ENCODE measurements at regions not wholly inside any gene's neighbourhood (a gene's known extent, or its start where the extent isn't known, plus 50 kb on each side); places are given as distances from the start of the nearest gene placed in this dataset.
"Not testable (repeated sequence)": the region's sequence is repeated elsewhere in the genome, so short reads cannot be mapped to it uniquely, and the experiment has no call there.

GRCh38 chr7:116340943-116341907 is 130.9 kb downstream of the TES start:
- no peak for DNase-seq (ENCODE audit: low spot score)

- DNase-seq (ENCODE audit: low spot score) = no peak
Observed at GRCh38 chr7:116342125-116342524, 131.8 kb downstream of the TES start.

- DNase-seq (ENCODE audit: low spot score) = no peak
Observed at GRCh38 chr7:116347151-116347832, 137.0 kb downstream of the TES start.

- no peak for DNase-seq (ENCODE audit: low spot score)
Observed at GRCh38 chr7:116348346-116348745, 138.0 kb downstream of the TES start.

DNA sequence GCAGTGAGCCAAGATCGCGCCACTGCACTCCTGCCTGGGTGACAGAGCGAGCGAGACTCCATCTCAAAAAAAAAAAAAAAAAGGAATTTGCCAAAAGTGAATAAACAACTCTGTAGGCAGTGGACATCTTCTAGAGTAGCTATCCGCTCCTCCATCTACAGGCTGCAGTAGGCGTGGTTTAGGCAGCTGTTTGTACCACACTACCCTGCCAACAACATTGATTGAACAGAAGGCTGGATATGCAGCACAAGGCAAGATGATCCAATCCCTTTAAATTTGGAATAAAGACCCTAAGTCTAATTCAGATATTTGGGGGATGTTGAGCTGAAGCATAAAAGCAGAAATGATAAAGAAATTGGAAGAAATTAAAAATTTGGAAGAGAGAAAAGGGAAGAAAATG is 141.6 kb downstream of the TES start:
- DNase-seq (ENCODE audit: low spot score) = no peak

GRCh38 chr7:116353647-116354046 is 143.3 kb downstream of the TES start:
- peak; percentile 24 for DNase-seq (ENCODE audit: low spot score)

GRCh38 chr7:116354171-116354545 is 143.8 kb downstream of the TES start:
- peak; percentile 45 for DNase-seq (ENCODE audit: low spot score)

DNA sequence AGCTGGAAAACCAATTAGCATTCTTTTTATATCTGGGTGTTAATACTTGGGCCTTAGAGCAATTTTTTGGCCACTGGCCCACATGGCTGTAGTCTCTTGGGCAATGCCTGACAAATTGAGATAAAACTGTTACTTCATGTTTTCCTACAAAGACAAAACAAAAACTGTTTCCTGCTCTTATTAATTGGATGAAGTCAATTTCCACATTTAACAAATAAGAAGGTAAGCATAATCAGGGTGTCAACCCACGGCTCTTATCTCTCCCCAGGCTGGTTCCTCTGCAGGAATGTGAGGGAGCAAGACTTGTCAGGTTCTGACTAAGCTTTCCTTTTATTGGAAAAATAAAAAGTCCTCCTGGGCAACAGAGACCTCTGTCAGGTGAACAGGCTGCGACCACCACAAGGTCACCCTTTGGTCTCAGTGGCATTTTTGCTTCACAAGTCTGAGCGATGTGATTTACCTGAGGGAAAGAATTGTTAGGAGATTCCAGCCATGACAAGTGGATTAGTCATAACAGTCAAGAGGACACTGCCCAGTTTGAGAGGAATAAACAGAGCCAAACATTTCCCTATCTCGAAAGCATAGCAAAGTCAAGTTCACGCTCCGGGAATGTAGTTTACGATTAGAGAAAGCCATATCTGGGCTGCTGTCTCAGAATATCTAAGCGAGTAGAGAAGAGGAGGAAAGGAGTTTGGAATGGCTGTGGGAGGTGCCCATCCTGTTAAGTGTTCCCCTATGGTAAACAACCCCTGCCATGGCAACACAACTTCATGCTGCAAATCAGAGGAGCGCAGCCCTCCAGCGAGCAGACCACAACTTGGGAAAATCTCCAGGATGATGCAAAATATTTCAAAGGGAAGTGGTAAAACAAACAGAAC is 144.4 kb downstream of the TES start:
- DNase-seq (ENCODE audit: low spot score) = peak; percentile 99

DNA sequence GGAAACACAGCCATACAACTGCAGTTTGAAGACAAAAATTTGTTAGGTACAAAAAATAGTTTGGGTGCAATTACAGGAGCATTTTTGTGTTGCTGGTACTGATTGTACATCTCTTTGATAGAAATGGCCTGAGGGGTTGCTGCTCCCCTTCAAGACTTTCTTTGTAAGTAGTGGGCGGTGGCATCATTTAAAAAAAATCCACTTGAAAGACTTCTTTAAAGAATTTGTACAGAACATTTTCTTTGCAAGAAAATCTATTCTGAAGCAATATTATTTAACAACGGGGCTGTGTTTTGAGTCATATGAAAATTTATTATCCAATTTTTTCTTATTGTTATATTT is 144.1 kb upstream of the CAV2 start:
- no peak for DNase-seq (ENCODE audit: low spot score)

DNA sequence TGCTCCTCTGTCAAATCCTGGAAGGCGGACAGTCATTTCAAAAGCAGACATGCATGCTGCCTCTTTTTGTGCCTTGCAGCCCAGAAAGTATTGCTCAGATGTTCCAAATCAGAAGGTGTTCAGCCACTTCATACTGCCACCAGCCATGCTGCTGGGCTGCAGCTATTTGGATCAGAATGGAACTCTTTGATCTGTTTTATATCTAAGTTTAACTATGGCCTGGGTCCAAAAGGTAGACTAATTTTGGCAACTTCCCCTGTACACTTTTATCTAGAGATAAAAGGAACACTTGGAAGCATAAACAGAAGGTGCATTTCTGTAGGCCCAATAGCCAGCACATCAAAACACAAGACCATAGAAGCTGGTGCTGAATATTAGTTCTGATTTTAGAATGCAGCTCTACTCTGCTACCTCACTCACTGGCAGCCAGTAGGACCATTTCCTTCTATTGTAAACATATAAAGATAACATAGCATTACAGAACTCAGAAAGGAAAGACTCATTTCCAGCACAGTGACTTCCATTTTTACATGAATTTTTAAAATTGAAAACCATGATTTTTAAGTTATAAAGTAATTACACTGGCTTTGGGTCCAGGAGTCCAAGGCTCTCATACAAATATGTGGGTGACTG is 143.1 kb upstream of the CAV2 start:
- no peak for DNase-seq (ENCODE audit: low spot score)

- DNase-seq (ENCODE audit: low spot score) = peak; percentile 30
Observed at GRCh38 chr7:116356979-116357378, 142.6 kb upstream of the CAV2 start.

GRCh38 chr7:116357781-116358670 is 141.5 kb upstream of the CAV2 start:
- DNase-seq (ENCODE audit: low spot score) = peak; percentile 77

- no peak for DNase-seq (ENCODE audit: low spot score)
Observed at GRCh38 chr7:116361767-116362166, 137.8 kb upstream of the CAV2 start.

GRCh38 chr7:116363637-116364432 is 135.7 kb upstream of the CAV2 start:
- no peak for DNase-seq (ENCODE audit: low spot score)

- DNase-seq (ENCODE audit: low spot score) = no peak
Observed at GRCh38 chr7:116364469-116364868, 135.1 kb upstream of the CAV2 start.

GRCh38 chr7:116365797-116366196 is 133.7 kb upstream of the CAV2 start:
- no peak for DNase-seq (ENCODE audit: low spot score)

DNA sequence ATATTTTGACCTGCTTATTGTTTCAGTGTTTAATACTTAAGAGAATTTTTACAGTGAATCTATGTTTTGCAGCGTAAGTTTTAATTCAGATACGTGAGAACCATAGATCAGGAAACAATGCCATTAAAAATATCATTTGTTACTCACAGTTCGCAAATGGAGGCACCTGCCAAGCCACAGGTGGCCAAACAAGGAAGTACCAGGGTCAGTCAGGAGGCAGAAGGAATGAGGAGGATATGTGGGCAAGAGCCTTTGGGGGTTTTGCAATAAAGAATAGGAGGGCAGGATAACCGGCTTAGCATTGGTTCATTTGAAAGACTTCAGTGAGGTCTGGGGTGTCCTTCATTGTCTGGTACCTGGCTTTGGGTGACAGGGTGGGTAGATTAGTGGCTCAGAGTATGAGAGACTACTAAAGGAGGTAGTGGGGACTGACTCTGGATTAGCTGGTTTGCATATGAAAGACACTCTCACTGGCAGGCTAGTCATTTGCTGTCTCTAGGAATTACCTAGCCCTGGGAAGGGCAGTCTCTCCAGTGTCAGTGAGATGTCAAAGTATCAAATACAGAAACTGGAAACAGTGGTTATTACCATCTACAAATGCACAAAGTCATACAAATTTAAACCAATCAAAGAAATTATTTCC is 132.2 kb upstream of the CAV2 start:
- DNase-seq (ENCODE audit: low spot score) = no peak

DNA sequence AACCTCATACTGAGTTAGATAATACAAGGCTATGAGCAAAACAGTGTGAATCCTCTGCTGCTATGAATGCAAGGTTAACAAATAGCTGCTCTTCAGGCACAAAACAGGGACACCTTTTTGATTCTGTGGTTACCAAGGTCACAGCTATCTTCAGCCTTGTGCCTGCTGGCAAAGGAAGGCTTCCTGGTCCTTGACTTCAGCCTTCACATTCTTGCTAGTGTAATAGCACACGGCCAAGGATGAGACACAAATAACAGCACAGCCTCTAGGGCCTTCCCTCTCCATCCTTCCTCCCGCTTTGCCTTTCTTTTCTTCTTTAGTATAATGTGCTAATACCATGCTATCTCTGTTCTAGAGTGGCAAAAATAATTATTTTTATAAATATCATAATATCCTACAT is 130.6 kb upstream of the CAV2 start:
- no peak for DNase-seq (ENCODE audit: low spot score)

GRCh38 chr7:116371536-116371935 is 128.0 kb upstream of the CAV2 start:
- not testable (repeated sequence) for DNase-seq (ENCODE audit: low spot score)
